ENCODE measurements at regions not wholly inside any gene's neighbourhood (a gene's known extent, or its start where the extent isn't known, plus 50 kb on each side); places are given as distances from the start of the nearest gene placed in this dataset.
"Not testable (repeated sequence)": the region's sequence is repeated elsewhere in the genome, so short reads cannot be mapped to it uniquely, and the experiment has no call there.

- no peak overlapping the region for H3K4me3 ChIP-seq (ENCODE audit: low read depth, low read length)
- POLR2A ChIA-PET = no interaction called here
- no peak for TF ChIP-seq CTCF (IDR thresholded peaks at IDR 0.05; ENCODE audit: insufficient read depth, low read length, missing control alignments)
- CTCF ChIA-PET = interaction anchor here (1.3 to 3.5 kb wide), 3 partner anchors 9 to 133 kb away, joined by 4 to 17 read pairs (median 8); no protein-coding TSS in a partner anchor
- no peak for DNase-seq (ENCODE audit: low read depth, low spot score)
These were observed 117.2 kb downstream of the HNMT start for GRCh38 chr2:138081225-138082073.

GRCh38 chr2:138084206-138084605 is 119.9 kb downstream of the HNMT start:
- CTCF ChIA-PET = no interaction called here

DNA sequence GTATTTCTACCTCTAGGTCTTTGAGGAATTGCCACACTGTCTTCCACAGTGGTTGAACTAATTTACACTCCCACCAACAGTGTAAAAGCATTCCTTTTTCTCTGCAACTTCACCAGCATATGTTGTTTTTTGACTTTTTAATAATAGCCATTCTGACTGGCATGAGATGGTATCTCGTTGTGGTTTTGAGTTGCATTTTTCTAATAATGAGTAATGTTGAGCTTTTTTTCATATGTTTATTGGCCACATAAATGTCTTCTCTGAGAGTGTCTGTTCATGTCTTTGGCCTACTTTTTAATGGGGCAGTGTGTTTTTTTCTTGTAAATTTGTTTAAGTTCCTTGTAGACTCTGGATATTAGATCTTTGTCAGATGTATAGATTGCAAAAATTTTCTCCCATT is 121.2 kb downstream of the HNMT start:
- CTCF ChIA-PET = interaction anchor here (0.8 to 8.6 kb wide), 4 partner anchors 9 to 174 kb away, joined by 3 to 276 read pairs (median 4); no protein-coding TSS in a partner anchor
- DNase-seq (ENCODE audit: low read depth, low spot score) = peak; percentile 14
- POLR2A ChIA-PET = interaction anchor here (1.3 kb wide), 1 partner anchor 156 kb away, joined by 4 read pairs; no protein-coding TSS in a partner anchor
- not testable (repeated sequence) for H3K4me3 ChIP-seq (ENCODE audit: low read depth, low read length)

More at GRCh38 chr2:138084206-138084605, 119.9 kb downstream of the HNMT start:
- H3K4me3 ChIP-seq (ENCODE audit: low read depth, low read length) = no peak overlapping the region
- POLR2A ChIA-PET = no interaction called here
- TF ChIP-seq CTCF (IDR thresholded peaks at IDR 0.05; ENCODE audit: insufficient read depth, low read length, missing control alignments) = no peak
- no peak for DNase-seq (ENCODE audit: low read depth, low spot score)

GRCh38 chr2:138086576-138086975 is 122.3 kb downstream of the HNMT start:
- POLR2A ChIA-PET = interaction anchor here (1.3 kb wide), 1 partner anchor 158 kb away, joined by 4 read pairs; no protein-coding TSS in a partner anchor
- DNase-seq (ENCODE audit: low read depth, low spot score) = peak; percentile 12
- no peak overlapping the region for H3K4me3 ChIP-seq (ENCODE audit: low read depth, low read length)
- TF ChIP-seq CTCF (IDR thresholded peaks at IDR 0.05; ENCODE audit: insufficient read depth, low read length, missing control alignments) = no peak
- CTCF ChIA-PET = interaction anchor here (1.2 to 8.6 kb wide), 2 partner anchors 139 to 174 kb away, joined by 3 to 276 read pairs; no protein-coding TSS in a partner anchor

GRCh38 chr2:138087751-138088593 is 123.7 kb downstream of the HNMT start:
- ChIA-PET POLR2A (no interaction called here), CTCF (interaction anchor here (1.1 to 8.6 kb wide), 3 partner anchors 16 to 160 kb away, joined by 3 to 276 read pairs (median 4); no protein-coding TSS in a partner anchor)
- no peak for TF ChIP-seq CTCF (IDR thresholded peaks at IDR 0.05; ENCODE audit: insufficient read depth, low read length, missing control alignments)
- DNase-seq (ENCODE audit: low read depth, low spot score) = no peak
- H3K4me3 ChIP-seq (ENCODE audit: low read depth, low read length) = no peak overlapping the region

GRCh38 chr2:138090330-138090729 is 126.1 kb downstream of the HNMT start:
- TF ChIP-seq CTCF (IDR thresholded peaks at IDR 0.05; ENCODE audit: insufficient read depth, low read length, missing control alignments) = peak; percentile 76
- H3K4me3 ChIP-seq (ENCODE audit: low read depth, low read length) = no peak overlapping the region
- ChIA-PET POLR2A (no interaction called here), CTCF (interaction anchor here (0.7 to 8.6 kb wide), 22 partner anchors 8 to 736 kb away, joined by 3 to 276 read pairs (median 8); no protein-coding TSS in a partner anchor)
- peak; percentile 1 for DNase-seq (ENCODE audit: low read depth, low spot score)
